IMR-90 (cell line): ENCODE measurements at regions not wholly inside any gene's neighbourhood (a gene's known extent, or its start where the extent isn't known, plus 50 kb on each side); places are given as distances from the start of the nearest gene placed in this dataset.

Experiments used
- CEBPB ChIP-seq: IDR thresholded peaks from 2 replicates; pipeline ENCODE4 v1.6.1; 2012; ENCODE audit warnings: low read depth, low read length, improper control_type of control experiment
- NFE2L2 ChIP-seq: fragments of 150-350 bp; IDR thresholded peaks from 2 replicates; pipeline ENCODE4 v1.6.1; 2016; ENCODE audit warnings: low read depth, mild to moderate bottlenecking, low read length
- POLR2A ChIP-seq: IDR thresholded peaks from 2 replicates; pipeline ENCODE4 v1.6.1; 2012; ENCODE audit warnings: mild to moderate bottlenecking, low read depth, low read length
- RAD21 ChIP-seq: IDR thresholded peaks from 2 replicates; pipeline ENCODE4 v1.6.1; 2012; ENCODE audit warnings: low read length, improper control_type of control experiment
- USF2 ChIP-seq: fragments of 150-350 bp; IDR thresholded peaks from 2 replicates; pipeline ENCODE4 v1.6.1; 2017; ENCODE audit warnings: mild to moderate bottlenecking, antibody characterized with exemption, low read length, low read depth
- TF ChIP-seq, protein P1 (sequence below): conservative IDR thresholded peaks from 2 replicates; pipeline ENCODE4 v1.5.1; 2012; ENCODE audit warnings: mild to moderate bottlenecking, low read depth, low read length, improper control_type of control experiment

- TF ChIP-seq POLR2A (no peak), CEBPB (no peak), RAD21 (no peak), NFE2L2 (no peak), USF2 (no peak)
- TF ChIP-seq, protein P1, sequence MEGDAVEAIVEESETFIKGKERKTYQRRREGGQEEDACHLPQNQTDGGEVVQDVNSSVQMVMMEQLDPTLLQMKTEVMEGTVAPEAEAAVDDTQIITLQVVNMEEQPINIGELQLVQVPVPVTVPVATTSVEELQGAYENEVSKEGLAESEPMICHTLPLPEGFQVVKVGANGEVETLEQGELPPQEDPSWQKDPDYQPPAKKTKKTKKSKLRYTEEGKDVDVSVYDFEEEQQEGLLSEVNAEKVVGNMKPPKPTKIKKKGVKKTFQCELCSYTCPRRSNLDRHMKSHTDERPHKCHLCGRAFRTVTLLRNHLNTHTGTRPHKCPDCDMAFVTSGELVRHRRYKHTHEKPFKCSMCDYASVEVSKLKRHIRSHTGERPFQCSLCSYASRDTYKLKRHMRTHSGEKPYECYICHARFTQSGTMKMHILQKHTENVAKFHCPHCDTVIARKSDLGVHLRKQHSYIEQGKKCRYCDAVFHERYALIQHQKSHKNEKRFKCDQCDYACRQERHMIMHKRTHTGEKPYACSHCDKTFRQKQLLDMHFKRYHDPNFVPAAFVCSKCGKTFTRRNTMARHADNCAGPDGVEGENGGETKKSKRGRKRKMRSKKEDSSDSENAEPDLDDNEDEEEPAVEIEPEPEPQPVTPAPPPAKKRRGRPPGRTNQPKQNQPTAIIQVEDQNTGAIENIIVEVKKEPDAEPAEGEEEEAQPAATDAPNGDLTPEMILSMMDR = no peak
These were observed 1692.0 kb downstream of the REEP3 start for GRCh38 chr10:65213170-65213569.
